HuH-7 (cell line): ENCODE measurements at regions not wholly inside any gene's neighbourhood (a gene's known extent, or its start where the extent isn't known, plus 50 kb on each side); places are given as distances from the start of the nearest gene placed in this dataset.
"Not testable (repeated sequence)": the region's sequence is repeated elsewhere in the genome, so short reads cannot be mapped to it uniquely, and the experiment has no call there.

Experiments
- DNase-seq: peaks from one replicate; pipeline ENCODE4 v3.0.0; 2011; ENCODE audit warnings: low spot score

- DNase-seq = no peak
Measured at GRCh38 chr2:224147174-224147573, 108.1 kb upstream of the SERPINE2 start.

- peak; percentile 7 for DNase-seq
Measured at GRCh38 chr2:224146356-224147160, 107.5 kb upstream of the SERPINE2 start.

- no peak for DNase-seq
Measured at GRCh38 chr2:224145751-224146355, 106.8 kb upstream of the SERPINE2 start.

- no peak for DNase-seq
Measured at GRCh38 chr2:224143526-224143925, 104.4 kb upstream of the SERPINE2 start.

- DNase-seq = no peak
Measured at GRCh38 chr2:224142397-224143312, 103.6 kb upstream of the SERPINE2 start.

GRCh38 chr2:224141304-224141703 is 102.2 kb upstream of the SERPINE2 start:
- no peak for DNase-seq

GRCh38 chr2:224137208-224137607 is 98.1 kb upstream of the SERPINE2 start:
- no peak for DNase-seq

- DNase-seq = no peak
Measured at GRCh38 chr2:224136396-224136795, 97.3 kb upstream of the SERPINE2 start.

- DNase-seq = no peak
Measured at GRCh38 chr2:224135881-224136280, 96.8 kb upstream of the SERPINE2 start.

GRCh38 chr2:224134003-224134734 is 95.1 kb upstream of the SERPINE2 start:
- no peak for DNase-seq

GRCh38 chr2:224133387-224133786 is 94.3 kb upstream of the SERPINE2 start:
- DNase-seq = no peak

GRCh38 chr2:224127871-224128501 is 88.9 kb upstream of the SERPINE2 start:
- DNase-seq = no peak

GRCh38 chr2:224126440-224126839 is 87.4 kb upstream of the SERPINE2 start:
- DNase-seq = no peak

- DNase-seq = no peak
Measured at GRCh38 chr2:224126003-224126402, 86.9 kb upstream of the SERPINE2 start.

GRCh38 chr2:224122542-224122941 is 83.5 kb upstream of the SERPINE2 start:
- no peak for DNase-seq

- no peak for DNase-seq
Measured at GRCh38 chr2:224121406-224122067, 82.5 kb upstream of the SERPINE2 start.

- no peak for DNase-seq
Measured at GRCh38 chr2:224120986-224121385, 81.9 kb upstream of the SERPINE2 start.

- not testable (repeated sequence) for DNase-seq
Measured at GRCh38 chr2:224119846-224120245, 80.8 kb upstream of the SERPINE2 start.

GRCh38 chr2:224114428-224114827 is 75.3 kb upstream of the SERPINE2 start:
- no peak for DNase-seq

GRCh38 chr2:224113930-224114329 is 74.8 kb upstream of the SERPINE2 start:
- not testable (repeated sequence) for DNase-seq

- no peak for DNase-seq
Measured at GRCh38 chr2:224111576-224111975, 72.5 kb upstream of the SERPINE2 start.
